ENCODE measurements at regions not wholly inside any gene's neighbourhood (a gene's known extent, or its start where the extent isn't known, plus 50 kb on each side); places are given as distances from the start of the nearest gene placed in this dataset.

DNA sequence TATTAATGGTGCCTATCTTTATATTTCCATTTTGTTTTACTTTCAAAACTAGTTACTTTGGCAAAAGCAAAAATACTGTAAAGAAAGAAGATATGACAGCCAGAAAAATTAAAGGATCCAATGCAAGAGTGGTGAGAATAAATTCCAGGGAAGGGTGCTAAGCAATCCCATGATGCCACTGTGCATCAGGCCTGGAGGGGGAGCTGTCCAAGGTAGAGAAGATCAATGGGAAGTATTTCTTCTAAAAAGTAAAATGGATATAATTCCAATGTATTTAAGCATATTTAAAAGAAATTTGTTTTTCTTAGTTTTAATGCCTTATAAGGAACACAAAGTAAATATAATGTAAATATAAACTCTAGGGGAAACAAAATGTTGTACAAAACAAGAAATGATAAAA is 1382.2 kb upstream of the B3GALT2 start:
- Mint-ChIP-seq H3K27me3 (no peaks in the 10 kb centered on the region), H3K36me3 (ENCODE audit: low read depth) (no peaks in the 10 kb centered on the region), H3K4me1 (no peaks in the 10 kb centered on the region), H3K4me3 (no peak overlapping the region), H3K9me3 (peaks cover 5% of the 10 kb centered on the region), H3K27ac (no peak overlapping the region)
- DNase-seq (no peak), ATAC-seq (ENCODE audit: low read depth) (no peak)
- TF ChIP-seq, protein P1, sequence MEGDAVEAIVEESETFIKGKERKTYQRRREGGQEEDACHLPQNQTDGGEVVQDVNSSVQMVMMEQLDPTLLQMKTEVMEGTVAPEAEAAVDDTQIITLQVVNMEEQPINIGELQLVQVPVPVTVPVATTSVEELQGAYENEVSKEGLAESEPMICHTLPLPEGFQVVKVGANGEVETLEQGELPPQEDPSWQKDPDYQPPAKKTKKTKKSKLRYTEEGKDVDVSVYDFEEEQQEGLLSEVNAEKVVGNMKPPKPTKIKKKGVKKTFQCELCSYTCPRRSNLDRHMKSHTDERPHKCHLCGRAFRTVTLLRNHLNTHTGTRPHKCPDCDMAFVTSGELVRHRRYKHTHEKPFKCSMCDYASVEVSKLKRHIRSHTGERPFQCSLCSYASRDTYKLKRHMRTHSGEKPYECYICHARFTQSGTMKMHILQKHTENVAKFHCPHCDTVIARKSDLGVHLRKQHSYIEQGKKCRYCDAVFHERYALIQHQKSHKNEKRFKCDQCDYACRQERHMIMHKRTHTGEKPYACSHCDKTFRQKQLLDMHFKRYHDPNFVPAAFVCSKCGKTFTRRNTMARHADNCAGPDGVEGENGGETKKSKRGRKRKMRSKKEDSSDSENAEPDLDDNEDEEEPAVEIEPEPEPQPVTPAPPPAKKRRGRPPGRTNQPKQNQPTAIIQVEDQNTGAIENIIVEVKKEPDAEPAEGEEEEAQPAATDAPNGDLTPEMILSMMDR (IDR thresholded peaks at IDR 0.05) = no peak
- ChIA-PET CTCF (no interaction called here), POLR2A (no interaction called here)
- intact Hi-C loops (cut with micrococcal nuclease) = no loop called here

DNA sequence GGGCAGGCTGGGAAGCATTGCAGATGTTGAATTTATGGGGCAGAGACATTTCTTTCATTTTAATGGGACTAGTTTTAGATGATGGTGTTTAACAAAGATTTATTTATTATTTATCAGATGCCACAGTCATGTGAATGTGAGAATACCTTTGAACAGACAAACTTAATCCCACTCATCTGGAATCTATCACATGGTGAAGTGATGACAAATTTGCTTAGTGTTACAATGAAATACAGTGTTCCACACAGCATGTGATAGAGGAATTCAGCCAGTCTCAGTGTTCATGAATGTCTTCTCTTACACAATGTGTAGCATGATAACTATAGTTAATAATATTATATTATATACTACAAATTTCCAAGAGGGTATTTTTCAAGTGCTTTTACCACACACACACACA is 1361.7 kb upstream of the B3GALT2 start:
- ChIA-PET POLR2A (no interaction called here), CTCF (no interaction called here)
- Mint-ChIP-seq H3K4me1 (no peaks in the 10 kb centered on the region), H3K27ac (no peak overlapping the region), H3K9me3 (peaks cover 6% of the 10 kb centered on the region), H3K36me3 (ENCODE audit: low read depth) (no peaks in the 10 kb centered on the region), H3K4me3 (no peak overlapping the region), H3K27me3 (no peaks in the 10 kb centered on the region)
- intact Hi-C loops (cut with micrococcal nuclease) = no loop called here
- DNase-seq (no peak), ATAC-seq (ENCODE audit: low read depth) (no peak)
- TF ChIP-seq, protein P1 (IDR thresholded peaks at IDR 0.05) = no peak

DNA sequence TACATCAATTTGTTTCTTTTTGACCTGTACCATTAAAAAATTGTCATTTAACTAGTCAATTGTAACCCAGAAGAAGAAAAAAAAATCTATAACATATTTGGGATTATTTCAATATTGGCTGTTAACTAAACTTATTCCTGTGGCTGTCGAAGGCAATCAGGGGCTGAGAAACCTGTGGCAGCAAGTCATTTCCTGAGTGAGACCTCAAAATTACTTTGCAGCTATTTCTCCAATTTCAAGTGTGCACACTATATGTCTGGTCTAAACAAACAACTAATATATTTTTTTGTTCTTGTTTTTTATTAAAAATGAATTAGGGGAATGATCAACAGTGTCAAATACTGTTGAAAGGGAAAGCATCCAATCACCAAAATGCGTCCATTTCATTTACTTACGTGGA is 1357.6 kb upstream of the B3GALT2 start:
- H3K4me1 Mint-ChIP-seq = no peaks in the 10 kb centered on the region
- H3K9me3 Mint-ChIP-seq = peaks cover 4% of the 10 kb centered on the region
- ATAC-seq (ENCODE audit: low read depth) (no peak), DNase-seq (no peak)
- H3K4me3 Mint-ChIP-seq = no peak overlapping the region
- no peaks in the 10 kb centered on the region for H3K27me3 Mint-ChIP-seq
- ChIA-PET CTCF (no interaction called here), POLR2A (no interaction called here)
- TF ChIP-seq, protein P1 (IDR thresholded peaks at IDR 0.05) = no peak
- intact Hi-C loops (cut with micrococcal nuclease) = no loop called here
- no peaks in the 10 kb centered on the region for H3K36me3 Mint-ChIP-seq (ENCODE audit: low read depth)
- H3K27ac Mint-ChIP-seq = no peak overlapping the region

DNA sequence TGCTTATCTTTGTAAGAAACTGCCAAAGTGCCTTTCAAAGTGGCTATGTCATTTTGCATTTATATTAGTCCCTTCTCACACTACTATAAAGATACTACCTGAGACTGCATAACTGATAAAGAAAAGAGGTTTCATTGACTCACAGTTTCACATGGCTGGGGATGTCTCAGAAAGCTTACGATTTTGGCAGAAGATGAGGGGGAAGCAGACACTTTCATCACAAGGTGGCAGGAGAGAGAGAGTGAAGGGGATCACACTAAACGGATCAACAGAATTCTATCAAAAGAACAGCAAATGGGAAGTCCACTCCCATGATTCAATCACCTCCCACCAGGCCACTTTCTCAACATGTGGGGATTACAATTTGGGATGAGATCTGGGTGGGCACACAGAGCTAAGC is 1352.0 kb upstream of the B3GALT2 start:
- no peaks in the 10 kb centered on the region for H3K36me3 Mint-ChIP-seq (ENCODE audit: low read depth)
- TF ChIP-seq, protein P1 (IDR thresholded peaks at IDR 0.05) = no peak
- intact Hi-C loops (cut with micrococcal nuclease) = no loop called here
- ChIA-PET POLR2A (no interaction called here), CTCF (no interaction called here)
- no peak for DNase-seq
- H3K27me3 Mint-ChIP-seq = no peaks in the 10 kb centered on the region
- ATAC-seq (ENCODE audit: low read depth) = no peak
- H3K4me1 Mint-ChIP-seq = no peaks in the 10 kb centered on the region
- H3K27ac Mint-ChIP-seq = no peak overlapping the region
- H3K4me3 Mint-ChIP-seq = no peak overlapping the region
- peaks cover 2% of the 10 kb centered on the region for H3K9me3 Mint-ChIP-seq

DNA sequence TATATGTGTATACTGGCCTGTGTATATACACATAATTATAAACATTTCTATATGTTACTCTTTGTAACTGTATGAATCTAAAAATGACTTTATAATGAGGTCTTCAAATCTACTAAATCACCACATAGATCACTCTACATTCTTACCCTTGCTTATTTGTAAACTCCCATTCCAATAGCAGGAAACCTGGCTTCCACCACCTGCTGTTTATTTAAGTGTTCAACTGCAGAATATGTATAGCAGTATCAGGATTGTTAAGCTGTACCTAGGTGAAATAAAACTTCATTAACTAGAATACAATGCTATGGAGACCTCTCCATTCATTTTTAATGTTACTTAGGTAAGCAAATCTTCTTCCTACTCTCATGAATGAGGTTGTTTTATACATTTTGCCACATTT is 1351.1 kb upstream of the B3GALT2 start:
- CTCF ChIA-PET = no interaction called here
- Mint-ChIP-seq H3K27ac (no peak overlapping the region), H3K27me3 (no peaks in the 10 kb centered on the region), H3K4me1 (no peaks in the 10 kb centered on the region), H3K4me3 (no peak overlapping the region), H3K36me3 (ENCODE audit: low read depth) (no peaks in the 10 kb centered on the region), H3K9me3 (peaks cover 2% of the 10 kb centered on the region)
- POLR2A ChIA-PET = no interaction called here
- TF ChIP-seq, protein P1 (IDR thresholded peaks at IDR 0.05) = no peak
- intact Hi-C loops (cut with micrococcal nuclease) = no loop called here
- ATAC-seq (ENCODE audit: low read depth) (no peak), DNase-seq (no peak)
